Lower leg skin (tissue), 3 donors: ENCODE measurements at regions not wholly inside any gene's neighbourhood (a gene's known extent, or its start where the extent isn't known, plus 50 kb on each side); places are given as distances from the start of the nearest gene placed in this dataset.

ENCODE experiments used
- CTCF ChIP-seq, 3 donors: fragments of 450-650 bp; IDR thresholded peaks; one replicate each; pipeline ENCODE4 v1.5.1; 2016; ENCODE audit warnings: antibody characterized with exemption in 3 of 3, mild to moderate bottlenecking in 3 of 3, moderate library complexity in 2 of 3
- POLR2A ChIP-seq, 2 donors: fragments of 450-650 bp; IDR thresholded peaks; one replicate each; pipeline ENCODE4 v1.6.1; 2016 to 2017; ENCODE audit warnings: antibody characterized with exemption in 2 of 2, mild to moderate bottlenecking in 1 of 2, moderate library complexity in 1 of 2

GRCh38 chr16:27679899-27680298 is 130.0 kb downstream of the KATNIP start:
- TF ChIP-seq CTCF (IDR thresholded peaks at IDR 0.05) (no peak), POLR2A (IDR thresholded peaks at IDR 0.05) (no peak)
